ENCODE measurements at regions not wholly inside any gene's neighbourhood (a gene's known extent, or its start where the extent isn't known, plus 50 kb on each side); places are given as distances from the start of the nearest gene placed in this dataset.
A peak's percentile ranks its signal among the peaks of the same experiment; 100 is the strongest.
"Not testable (repeated sequence)": the region's sequence is repeated elsewhere in the genome, so short reads cannot be mapped to it uniquely, and the experiment has no call there.

DNA sequence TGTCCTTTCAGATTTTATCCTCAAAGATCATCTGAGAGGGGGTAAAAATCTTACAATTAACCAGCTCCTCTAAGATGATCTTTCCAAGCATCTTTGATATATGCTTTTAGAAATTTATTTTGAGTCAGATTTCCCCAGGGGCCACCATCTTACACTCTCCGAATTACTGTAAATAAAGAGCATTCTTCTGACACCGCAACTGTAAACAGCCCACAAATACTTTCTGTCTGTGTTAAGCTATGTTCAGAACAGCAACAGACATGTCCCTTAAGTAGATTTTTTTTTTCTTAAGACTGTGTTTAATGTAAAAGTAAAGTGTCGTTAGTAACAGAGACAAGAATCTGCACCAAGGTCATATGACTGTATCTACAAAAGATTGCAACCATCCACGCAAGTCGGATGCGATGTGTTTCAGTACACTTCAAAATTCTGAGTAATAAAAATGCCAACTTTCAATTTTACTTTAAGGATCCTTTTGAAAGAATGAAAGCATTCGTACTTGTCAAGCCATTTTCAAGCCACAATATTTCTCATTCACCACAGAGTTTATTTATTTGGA is 159.0 kb upstream of the KCNH8 start:
- TF ChIP-seq, protein P1, sequence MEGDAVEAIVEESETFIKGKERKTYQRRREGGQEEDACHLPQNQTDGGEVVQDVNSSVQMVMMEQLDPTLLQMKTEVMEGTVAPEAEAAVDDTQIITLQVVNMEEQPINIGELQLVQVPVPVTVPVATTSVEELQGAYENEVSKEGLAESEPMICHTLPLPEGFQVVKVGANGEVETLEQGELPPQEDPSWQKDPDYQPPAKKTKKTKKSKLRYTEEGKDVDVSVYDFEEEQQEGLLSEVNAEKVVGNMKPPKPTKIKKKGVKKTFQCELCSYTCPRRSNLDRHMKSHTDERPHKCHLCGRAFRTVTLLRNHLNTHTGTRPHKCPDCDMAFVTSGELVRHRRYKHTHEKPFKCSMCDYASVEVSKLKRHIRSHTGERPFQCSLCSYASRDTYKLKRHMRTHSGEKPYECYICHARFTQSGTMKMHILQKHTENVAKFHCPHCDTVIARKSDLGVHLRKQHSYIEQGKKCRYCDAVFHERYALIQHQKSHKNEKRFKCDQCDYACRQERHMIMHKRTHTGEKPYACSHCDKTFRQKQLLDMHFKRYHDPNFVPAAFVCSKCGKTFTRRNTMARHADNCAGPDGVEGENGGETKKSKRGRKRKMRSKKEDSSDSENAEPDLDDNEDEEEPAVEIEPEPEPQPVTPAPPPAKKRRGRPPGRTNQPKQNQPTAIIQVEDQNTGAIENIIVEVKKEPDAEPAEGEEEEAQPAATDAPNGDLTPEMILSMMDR (conservative IDR thresholded peaks at IDR 0.05), result no peak
- no peak overlapping the region for H3K27ac ChIP-seq

DNA sequence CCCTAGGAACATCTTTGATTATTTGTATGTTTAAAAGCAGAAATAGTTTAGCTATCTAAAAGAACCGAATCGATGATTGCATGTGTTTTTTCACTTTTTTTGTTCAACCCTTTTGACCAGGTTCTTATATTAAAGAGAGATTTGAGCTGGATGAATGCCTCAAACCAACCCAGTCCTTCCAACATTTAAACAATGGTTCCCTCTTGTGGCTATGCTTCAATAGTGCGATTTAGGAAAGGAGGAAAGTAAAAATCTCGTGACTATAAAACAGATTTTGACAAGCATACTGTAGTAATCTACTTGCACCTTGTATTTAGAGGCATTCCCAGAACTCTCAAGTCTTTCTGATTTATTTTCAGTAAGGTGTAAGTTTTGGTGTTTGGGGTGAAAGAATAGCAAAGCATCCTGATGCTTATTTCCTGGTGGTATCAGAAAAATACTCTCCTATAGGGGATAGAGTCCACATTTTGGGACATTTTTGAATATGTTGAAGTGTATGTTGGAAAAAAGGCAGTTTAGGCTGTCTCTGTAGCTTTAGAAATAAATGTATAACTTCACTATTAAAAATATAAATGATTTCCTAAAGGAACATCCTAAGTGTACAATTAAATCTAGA is 159.6 kb upstream of the KCNH8 start:
- TF ChIP-seq, protein P1 (conservative IDR thresholded peaks at IDR 0.05), result peak; percentile 82
- peak overlapping the region; percentile 46 for H3K27ac ChIP-seq

DNA sequence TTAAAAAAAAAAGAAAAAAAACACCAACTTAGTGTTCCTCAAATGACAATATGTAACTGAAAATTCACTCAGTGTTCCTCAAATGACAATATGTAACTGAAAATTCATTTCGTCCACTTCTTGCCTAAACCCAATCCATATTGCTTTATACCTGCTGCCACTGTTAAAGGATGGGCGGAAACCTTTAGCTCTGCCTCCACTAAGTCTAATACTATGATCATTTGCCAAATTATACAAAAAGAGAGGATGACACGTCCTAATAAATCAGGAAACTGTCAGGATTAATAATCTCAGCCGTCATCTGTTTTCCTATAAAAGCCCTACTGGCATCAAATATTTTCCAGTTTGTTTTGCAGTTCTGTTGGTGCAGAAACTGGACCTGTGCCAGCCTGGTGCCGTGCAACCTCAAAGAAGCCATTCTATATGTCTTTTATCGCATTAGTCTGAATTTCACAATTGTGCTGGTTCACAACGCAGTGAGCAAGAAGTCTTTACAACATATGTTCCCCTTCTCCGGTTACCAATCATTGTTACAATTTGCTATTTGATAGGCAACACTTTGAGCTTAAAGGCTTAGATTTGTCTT is 160.4 kb upstream of the KCNH8 start:
- H3K27ac ChIP-seq, result peak overlapping the region; percentile 46

DNA sequence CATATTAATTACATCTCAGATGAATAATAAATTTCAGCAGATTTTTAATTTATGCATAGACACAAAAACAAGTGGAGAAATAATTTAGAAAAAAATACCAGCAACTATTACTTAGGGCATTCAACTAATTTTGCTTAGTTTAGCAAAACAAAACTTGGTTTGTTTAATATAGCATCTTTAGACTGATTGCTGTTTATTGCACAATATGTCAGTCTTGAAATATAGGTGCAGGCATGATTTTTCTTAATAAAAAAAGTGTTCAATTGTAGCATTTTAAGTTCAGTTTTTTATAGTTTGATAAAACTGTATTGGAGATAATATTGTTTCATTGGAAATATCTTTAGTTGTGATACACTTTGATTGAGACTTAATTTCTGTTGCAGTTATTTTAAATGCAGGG is 161.2 kb upstream of the KCNH8 start:
- no peak overlapping the region for H3K27ac ChIP-seq
- TF ChIP-seq, protein P1 (conservative IDR thresholded peaks at IDR 0.05), result no peak

More for the DNA sequence above, 160.4 kb upstream of the KCNH8 start:
- TF ChIP-seq, protein P1 (conservative IDR thresholded peaks at IDR 0.05), result no peak

DNA sequence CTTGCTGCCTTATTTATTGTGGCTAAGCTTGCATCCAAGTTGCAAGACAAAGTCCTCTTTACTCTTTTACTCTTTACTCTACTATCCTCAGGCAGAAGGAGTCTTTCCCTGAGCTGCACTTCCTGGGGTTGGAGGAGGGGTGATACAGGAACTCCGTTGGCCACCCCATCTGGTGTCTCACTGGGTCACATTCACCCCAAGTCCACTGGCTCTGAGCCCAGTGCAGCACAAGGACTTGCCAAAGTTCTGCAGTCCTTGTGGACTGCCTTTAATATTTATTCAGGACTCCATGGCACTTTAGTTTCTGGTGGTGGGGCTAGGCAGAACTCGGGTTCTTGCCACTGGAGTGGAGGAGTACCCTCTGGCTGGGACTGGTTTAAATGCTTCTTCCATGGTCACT is 165.4 kb upstream of the KCNH8 start:
- TF ChIP-seq, protein P1 (conservative IDR thresholded peaks at IDR 0.05), result no peak

DNA sequence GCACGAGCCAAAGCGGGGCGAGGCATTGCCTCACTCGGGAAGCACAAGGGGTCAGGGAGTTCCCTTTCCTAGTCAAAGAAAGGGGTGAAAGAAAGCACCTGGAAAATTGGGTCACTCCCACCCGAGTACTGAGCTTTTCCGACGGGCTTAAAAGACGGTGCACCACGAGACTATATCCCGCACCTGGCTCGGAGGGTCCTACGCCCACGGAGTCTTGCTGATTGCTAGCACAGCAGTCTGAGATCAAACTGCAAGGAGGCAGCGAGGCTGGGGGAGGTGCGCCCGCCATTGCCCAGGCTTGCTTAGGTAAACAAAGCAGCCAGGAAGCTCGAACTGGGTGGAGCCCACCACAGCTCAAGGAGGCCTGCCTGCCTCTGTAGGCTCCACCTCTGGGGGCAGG is 172.2 kb upstream of the KCNH8 start:
- not testable (repeated sequence) for H3K27ac ChIP-seq

More for the DNA sequence above, 165.4 kb upstream of the KCNH8 start:
- no peak overlapping the region for H3K27ac ChIP-seq

DNA sequence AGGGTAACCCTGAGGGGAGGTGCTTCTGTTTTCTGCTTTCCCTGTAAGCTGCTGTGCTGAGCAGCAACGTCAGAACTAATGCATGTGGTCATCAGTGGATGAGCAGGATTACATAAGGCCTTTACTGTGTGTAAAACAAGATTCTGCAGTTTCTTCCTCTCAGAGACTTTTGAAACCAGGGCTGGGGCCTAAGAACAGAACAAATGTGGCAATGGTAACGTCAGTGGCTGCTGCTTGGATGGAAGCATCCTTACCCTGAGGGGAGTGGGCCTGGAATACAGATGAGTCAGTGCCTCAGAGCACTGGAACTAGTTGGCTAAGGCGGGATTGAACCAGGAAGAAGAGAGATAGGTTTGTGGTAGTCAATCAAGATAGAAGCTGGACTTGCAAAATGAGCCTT is 180.2 kb upstream of the KCNH8 start:
- TF ChIP-seq, protein P1 (conservative IDR thresholded peaks at IDR 0.05), result no peak
- H3K27ac ChIP-seq, result no peak overlapping the region

DNA sequence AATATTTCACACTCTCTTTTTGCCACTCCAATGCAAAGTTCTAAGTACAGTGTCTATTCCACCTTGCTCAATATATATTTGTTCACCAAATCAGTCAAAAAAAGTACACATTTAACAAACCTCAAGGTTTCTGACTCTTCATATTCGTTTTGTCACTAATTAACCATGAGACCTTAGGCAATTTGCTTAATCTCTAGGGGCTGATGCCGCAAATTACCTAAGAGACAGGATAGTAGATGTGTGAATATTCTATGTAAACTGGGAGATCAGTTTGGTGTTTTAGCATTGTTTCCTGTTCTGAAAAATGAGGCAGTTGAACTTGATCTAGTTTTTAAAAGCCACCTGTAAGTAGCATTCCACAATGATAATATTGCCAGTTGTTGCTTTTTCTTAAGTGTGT is 182.5 kb upstream of the KCNH8 start:
- TF ChIP-seq, protein P1 (conservative IDR thresholded peaks at IDR 0.05), result no peak

More for the DNA sequence above, 182.5 kb upstream of the KCNH8 start:
- H3K27ac ChIP-seq, result no peak overlapping the region

Data from VCaP (cell line).